AG09319 (cell line): ENCODE measurements at regions not wholly inside any gene's neighbourhood (a gene's known extent, or its start where the extent isn't known, plus 50 kb on each side); places are given as distances from the start of the nearest gene placed in this dataset.

ENCODE experiments used
- DNase-seq: peaks from one replicate; pipeline ENCODE4 v3.0.0-alpha.2; 2010; ENCODE audit warnings: low read depth; ENCODE audit errors: extremely low read depth
- CTCF ChIP-seq: IDR thresholded peaks from 2 replicates; pipeline ENCODE4 v1.5.1; 2011; ENCODE audit warnings: low read depth, mild to moderate bottlenecking, inconsistent platforms, low read length, moderate library complexity

GRCh38 chr6:14922706-14923460 lies 323.0 kb upstream of the JARID2 start:
- DNase-seq = no peak

GRCh38 chr6:14924126-14925024 lies 321.5 kb upstream of the JARID2 start:
- no peak for DNase-seq
- no peak for TF ChIP-seq CTCF

More at GRCh38 chr6:14922706-14923460, 323.0 kb upstream of the JARID2 start:
- no peak for TF ChIP-seq CTCF

GRCh38 chr6:14925025-14925698 lies 320.7 kb upstream of the JARID2 start:
- no peak for DNase-seq
- TF ChIP-seq CTCF = no peak

- TF ChIP-seq CTCF = no peak
- DNase-seq = peak; percentile 14
Measured at GRCh38 chr6:14925699-14926026, 320.2 kb upstream of the JARID2 start.

GRCh38 chr6:14927398-14927797 lies 318.5 kb upstream of the JARID2 start:
- TF ChIP-seq CTCF = no peak
- no peak for DNase-seq

- TF ChIP-seq CTCF = no peak
- no peak for DNase-seq
Measured at GRCh38 chr6:14929291-14929690, 316.6 kb upstream of the JARID2 start.
